K562 (cell line): ENCODE measurements at regions not wholly inside any gene's neighbourhood (a gene's known extent, or its start where the extent isn't known, plus 50 kb on each side); places are given as distances from the start of the nearest gene placed in this dataset.

Source experiments
- ATAC-seq: fragments of 200-7000 bp; cut with Tn5 transposase; 3 replicates; pipeline ENCODE4 v1.9.1; 2020; ENCODE audit warnings: moderate library complexity
- BruUV-seq: library from RNA; stranded (reverse); fragments of 400-500 nt; replicated peaks from 2 replicates; lab custom pipeline; 2021; lab: Mats Ljungman, UMichigan
- CTCF ChIA-PET: fragments of 300-600 bp; formaldehyde crosslinking; extraction: SDS; loops from one replicate; lab custom pipeline; 2021; ENCODE audit warnings: low intra/inter-chr PET ratio; lab: Yijun Ruan, JAX
- POLR2A ChIA-PET: fragments of 300-600, 350-650 bp; sonication (Branson Sonifier 250); formaldehyde crosslinking; extraction: SDS; loops from one replicate; lab custom pipeline; 2021; ENCODE audit warnings: antibody characterized with exemption, inconsistent platforms; lab: Yijun Ruan, JAX
- DNase-seq, 4 experiments: peaks; one replicate each; pipeline versions ENCODE4 v3.0.0 to v3.0.0-alpha.2; 2011 to 2018; ENCODE audit warnings: low spot score in 3 of 4, mixed read lengths in 3 of 4; ENCODE audit errors: extremely low read depth in 1 of 4
- FAIRE-seq: peaks from 2 replicates; lab custom pipeline; 2011; peaks lifted over from hg19 to GRCh38; lab: Jason Lieb, UNC
- H2AFZ ChIP-seq: 2 replicates; pipeline ENCODE4 v1.6.0; 2011; ENCODE audit warnings: low read depth, low read length, control low read depth, inconsistent platforms
- H3K27ac ChIP-seq: fragments of 200-600 bp; 3 replicates; pipeline ENCODE4 v1.8.0; 2011; ENCODE audit warnings: low read depth, mild to moderate bottlenecking, control low read depth, inconsistent platforms, low read length, moderate library complexity, mixed read lengths; ENCODE audit errors: extremely low read depth
- H3K27me3 ChIP-seq, 2 experiments: fragments of 300-600 bp in 1 of 2; 2 replicates in 1 of 2; 3 replicates in 1 of 2; pipeline versions ENCODE4 v1.6.0 to v1.8.0; 2011; ENCODE audit warnings: inconsistent platforms in 2 of 2, low read length in 2 of 2, mild to moderate bottlenecking in 1 of 2, mixed read lengths in 1 of 2, moderate library complexity in 1 of 2; ENCODE audit not compliant: control insufficient read depth in 2 of 2, insufficient read depth in 2 of 2
- H3K36me3 ChIP-seq: fragments of 300-600 bp; 3 replicates; pipeline ENCODE4 v1.8.0; 2011; ENCODE audit warnings: mild to moderate bottlenecking, low read length, inconsistent platforms; ENCODE audit not compliant: control insufficient read depth, insufficient read depth
- H3K4me1 ChIP-seq, 2 experiments: fragments of 200-600 bp in 1 of 2; replicated peaks in 1 of 2; 2 replicates in 1 of 2; 3 replicates in 1 of 2; pipeline versions ENCODE4 v1.5.1 to v1.8.0; 2011; ENCODE audit warnings: inconsistent platforms in 2 of 2, low read length in 2 of 2, mild to moderate bottlenecking in 1 of 2, mixed read lengths in 1 of 2, moderate library complexity in 1 of 2; ENCODE audit not compliant: control insufficient read depth in 2 of 2, insufficient read depth in 2 of 2
- H3K4me2 ChIP-seq: 2 replicates; pipeline ENCODE4 v1.6.1; 2011; ENCODE audit warnings: low read length, control low read depth, inconsistent platforms, mixed read lengths; ENCODE audit not compliant: insufficient read depth
- H3K4me3 ChIP-seq: fragments of 200-600 bp; sonication (generic), shearing (Covaris generic); 2 replicates; pipeline ENCODE4 v1.5.1; 2016; ENCODE audit warnings: control low read depth, inconsistent platforms
- H3K79me2 ChIP-seq: fragments of 200-600 bp; 3 replicates; pipeline ENCODE4 v1.8.0; 2011; ENCODE audit warnings: low read length, inconsistent platforms; ENCODE audit not compliant: control insufficient read depth, insufficient read depth
- H3K9ac ChIP-seq, 2 experiments: 2 replicates each; pipeline versions ENCODE4 v1.6.0 to v1.6.1; 2011; ENCODE audit warnings: low read depth in 2 of 2, low read length in 2 of 2, control low read depth in 1 of 2, inconsistent platforms in 1 of 2, mild to moderate bottlenecking in 1 of 2, mixed read lengths in 1 of 2; ENCODE audit not compliant: insufficient read depth in 1 of 2
- H3K9me1 ChIP-seq: one replicate; pipeline ENCODE4 v1.6.0; 2011; ENCODE audit warnings: inconsistent platforms, mild to moderate bottlenecking, low read length, moderate library complexity; ENCODE audit not compliant: control insufficient read depth, insufficient read depth
- H3K9me3 ChIP-seq: replicated peaks from 2 replicates; pipeline ENCODE4 v1.5.1; 2011; ENCODE audit warnings: low read depth, low read length, inconsistent platforms; ENCODE audit not compliant: control insufficient read depth, insufficient read depth
- H4K20me1 ChIP-seq: replicated peaks from 2 replicates; pipeline ENCODE4 v1.6.1; 2011; ENCODE audit warnings: low read length, inconsistent platforms, mixed read lengths; ENCODE audit not compliant: control insufficient read depth, insufficient read depth
- ARID2 ChIP-seq: fragments of 450-650 bp; IDR thresholded peaks from 2 replicates; pipeline ENCODE4 v1.6.1; 2017; ENCODE audit warnings: antibody characterized with exemption, mild to moderate bottlenecking
- CBFB ChIP-seq: sonication (generic); formaldehyde crosslinking; IDR thresholded peaks from 2 replicates; pipeline ENCODE4 v1.4.0; 2020; ENCODE audit warnings: mild to moderate bottlenecking, missing genetic modification reagents
- CSDE1 ChIP-seq, 2 experiments: fragments of 450-650 bp; IDR thresholded peaks; 2 replicates each; pipeline ENCODE4 v1.6.1; 2016; ENCODE audit warnings: mild to moderate bottlenecking in 1 of 2
- TEAD2 ChIP-seq: fragments of 450-650 bp; IDR thresholded peaks from 2 replicates; pipeline ENCODE4 v1.6.1; 2016; ENCODE audit warnings: missing genetic modification characterization, control low read depth, missing compliant biosample characterization
- TFAM ChIP-seq: fragments of 250-450 bp; sonication (Bioruptor Pico); conservative IDR thresholded peaks from 2 replicates; pipeline ENCODE4 v1.5.0; 2021; ENCODE audit warnings: mild to moderate bottlenecking, moderate library complexity
- ZNF280A ChIP-seq: fragments of 450-650 bp; IDR thresholded peaks from 2 replicates; pipeline ENCODE4 v1.6.1; 2018; ENCODE audit warnings: mild to moderate bottlenecking, low read depth; ENCODE audit not compliant: partially characterized antibody
- ZNF780A ChIP-seq: fragments of 250-450 bp; sonication (Bioruptor Pico); IDR thresholded peaks from 2 replicates; pipeline ENCODE4 v1.5.0; 2021; ENCODE audit warnings: mild to moderate bottlenecking
- WGBS: fragments of 100-300 bp; shearing (Covaris generic); methylation state at CpG from one replicate; pipeline ENCODE4 v1.1.6; 2016; ENCODE audit warnings: low coverage, mixed read lengths; ENCODE audit not compliant: insufficient coverage; ENCODE audit errors: missing lambda C conversion rate; 5-methylcytosine and 5-hydroxymethylcytosine counted together
- in situ Hi-C: fragments of 300-500 bp; cut with MboI; formaldehyde crosslinking; loops from 4 replicates; pipeline ENCODE4 v1.15.0; 2018; ENCODE audit warnings: inconsistent platforms, mixed read lengths
- intact Hi-C: fragments of 100-400 bp; cut with micrococcal nuclease; formaldehyde crosslinking; loops from 2 replicates; pipeline ENCODE4 v1.14.2; 2022
- TF ChIP-seq, protein P1 (sequence below): sonication (generic); formaldehyde crosslinking; IDR thresholded peaks from 2 replicates; pipeline ENCODE4 v1.8.0; 2022; ENCODE audit warnings: mild to moderate bottlenecking, missing genetic modification reagents

GRCh38 chr3:147507638-147508286 is 98.6 kb downstream of the ZIC1 start:
- Histone ChIP-seq H4K20me1 (no peaks in the 10 kb centered on the region), H3K4me3 (no peak overlapping the region), H3K4me2 (no peak overlapping the region), H3K79me2 (no peaks in the 10 kb centered on the region), H3K9me3 (no peaks in the 10 kb centered on the region), H3K9me1 (no peaks in the 10 kb centered on the region), H3K27ac (no peak overlapping the region), H3K9ac (no peak overlapping the region), H3K27me3 (no peaks in the 10 kb centered on the region), H2AFZ (no peak overlapping the region), H3K4me1 (no peaks in the 10 kb centered on the region), H3K36me3 (no peaks in the 10 kb centered on the region)
- ATAC-seq (no peak), FAIRE-seq (no peak), DNase-seq (no peak)
- POLR2A ChIA-PET, result interaction anchor here (0.7 kb wide), 1 partner anchor 1523 kb away, joined by 3 read pairs; no protein-coding TSS in a partner anchor
- BruUV-seq, result no TSS peak
- no peak for TF ChIP-seq CSDE1 (IDR thresholded peaks at IDR 0.05)
- CTCF ChIA-PET, result no interaction called here
- intact Hi-C loops (no loop called here), in situ Hi-C loops (no loop called here)
- 2% methylated on average over 3 of the region's 3 CpGs for WGBS

GRCh38 chr3:147509448-147509847 is 100.3 kb downstream of the ZIC1 start:
- Histone ChIP-seq H3K9ac (no peak overlapping the region), H2AFZ (no peak overlapping the region), H3K27me3 (no peaks in the 10 kb centered on the region), H3K36me3 (no peaks in the 10 kb centered on the region), H3K27ac (no peak overlapping the region), H3K4me1 (no peaks in the 10 kb centered on the region), H4K20me1 (no peaks in the 10 kb centered on the region), H3K79me2 (no peaks in the 10 kb centered on the region), H3K4me3 (no peak overlapping the region), H3K9me3 (no peaks in the 10 kb centered on the region), H3K9me1 (no peaks in the 10 kb centered on the region), H3K4me2 (no peak overlapping the region)
- in situ Hi-C loops, result no loop called here
- ATAC-seq, result no peak
- FAIRE-seq, result no peak
- ChIA-PET POLR2A (no interaction called here), CTCF (no interaction called here)
- no peak for TF ChIP-seq TEAD2 (tag)
- TF ChIP-seq, protein P1, sequence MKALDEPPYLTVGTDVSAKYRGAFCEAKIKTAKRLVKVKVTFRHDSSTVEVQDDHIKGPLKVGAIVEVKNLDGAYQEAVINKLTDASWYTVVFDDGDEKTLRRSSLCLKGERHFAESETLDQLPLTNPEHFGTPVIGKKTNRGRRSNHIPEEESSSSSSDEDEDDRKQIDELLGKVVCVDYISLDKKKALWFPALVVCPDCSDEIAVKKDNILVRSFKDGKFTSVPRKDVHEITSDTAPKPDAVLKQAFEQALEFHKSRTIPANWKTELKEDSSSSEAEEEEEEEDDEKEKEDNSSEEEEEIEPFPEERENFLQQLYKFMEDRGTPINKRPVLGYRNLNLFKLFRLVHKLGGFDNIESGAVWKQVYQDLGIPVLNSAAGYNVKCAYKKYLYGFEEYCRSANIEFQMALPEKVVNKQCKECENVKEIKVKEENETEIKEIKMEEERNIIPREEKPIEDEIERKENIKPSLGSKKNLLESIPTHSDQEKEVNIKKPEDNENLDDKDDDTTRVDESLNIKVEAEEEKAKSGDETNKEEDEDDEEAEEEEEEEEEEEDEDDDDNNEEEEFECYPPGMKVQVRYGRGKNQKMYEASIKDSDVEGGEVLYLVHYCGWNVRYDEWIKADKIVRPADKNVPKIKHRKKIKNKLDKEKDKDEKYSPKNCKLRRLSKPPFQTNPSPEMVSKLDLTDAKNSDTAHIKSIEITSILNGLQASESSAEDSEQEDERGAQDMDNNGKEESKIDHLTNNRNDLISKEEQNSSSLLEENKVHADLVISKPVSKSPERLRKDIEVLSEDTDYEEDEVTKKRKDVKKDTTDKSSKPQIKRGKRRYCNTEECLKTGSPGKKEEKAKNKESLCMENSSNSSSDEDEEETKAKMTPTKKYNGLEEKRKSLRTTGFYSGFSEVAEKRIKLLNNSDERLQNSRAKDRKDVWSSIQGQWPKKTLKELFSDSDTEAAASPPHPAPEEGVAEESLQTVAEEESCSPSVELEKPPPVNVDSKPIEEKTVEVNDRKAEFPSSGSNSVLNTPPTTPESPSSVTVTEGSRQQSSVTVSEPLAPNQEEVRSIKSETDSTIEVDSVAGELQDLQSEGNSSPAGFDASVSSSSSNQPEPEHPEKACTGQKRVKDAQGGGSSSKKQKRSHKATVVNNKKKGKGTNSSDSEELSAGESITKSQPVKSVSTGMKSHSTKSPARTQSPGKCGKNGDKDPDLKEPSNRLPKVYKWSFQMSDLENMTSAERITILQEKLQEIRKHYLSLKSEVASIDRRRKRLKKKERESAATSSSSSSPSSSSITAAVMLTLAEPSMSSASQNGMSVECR (CRISPR knock-in tag), result no peak
- no peak for TF ChIP-seq CBFB (CRISPR knock-in tag)
- TF ChIP-seq TFAM (CRISPR knock-in tag), result no peak
- no peak for TF ChIP-seq ZNF280A
- TF ChIP-seq ARID2, result no peak
- TF ChIP-seq ZNF780A (CRISPR knock-in tag), result no peak
- BruUV-seq, result no TSS peak
- 0% methylated on average over 3 of the region's 3 CpGs for WGBS
- DNase-seq, result no peak
- intact Hi-C loops, result no loop called here
